ENCODE measurements at regions not wholly inside any gene's neighbourhood (a gene's known extent, or its start where the extent isn't known, plus 50 kb on each side); places are given as distances from the start of the nearest gene placed in this dataset.

GRCh38 chr12:39040275-39040674 is 134.9 kb upstream of the CPNE8 start:
- H3K4me3 ChIP-seq = no peak overlapping the region
- ChIA-PET CTCF (no interaction called here), POLR2A (ENCODE audit: unreplicated experiment) (no interaction called here)
- DNase-seq = no peak
- intact Hi-C loops (cut with micrococcal nuclease; ENCODE audit: unreplicated experiment) = no loop called here
- H3F3A ChIP-seq (ENCODE audit: insufficient read depth, low read depth) = no peaks in the 10 kb centered on the region
- no peaks in the 10 kb centered on the region for H3K9me3 ChIP-seq (ENCODE audit: insufficient read depth, low read depth)
- no TSS peak for BruUV-seq (replicated peaks)
- H2AFZ ChIP-seq = no peak overlapping the region
- no peaks in the 10 kb centered on the region for H3K79me2 ChIP-seq (ENCODE audit: low read depth)
- H3K36me3 ChIP-seq (ENCODE audit: low read depth) = no peaks in the 10 kb centered on the region
- no peaks in the 10 kb centered on the region for H3K4me1 ChIP-seq (replicated peaks; ENCODE audit: insufficient read depth)
- H3K4me2 ChIP-seq = no peak overlapping the region
- no peaks in the 10 kb centered on the region for H4K20me1 ChIP-seq (ENCODE audit: insufficient read depth)
- H3K9me2 ChIP-seq (ENCODE audit: insufficient read depth) = no peaks in the 10 kb centered on the region
- TF ChIP-seq CTCF (conservative IDR thresholded peaks at IDR 0.05) = no peak
- no peak for TF ChIP-seq EZH2 (IDR thresholded peaks at IDR 0.05; ENCODE audit: low read depth)
- H3K27me3 ChIP-seq (ENCODE audit: insufficient read depth, low read depth) = no peaks in the 10 kb centered on the region
- no peak overlapping the region for H3K27ac ChIP-seq

- no peak for DNase-seq
- no peak overlapping the region for H3K4me2 ChIP-seq
- H3K4me1 ChIP-seq (replicated peaks; ENCODE audit: insufficient read depth) = no peaks in the 10 kb centered on the region
- intact Hi-C loops (cut with micrococcal nuclease; ENCODE audit: unreplicated experiment) = no loop called here
- no peaks in the 10 kb centered on the region for H3K9me2 ChIP-seq (ENCODE audit: insufficient read depth)
- CTCF ChIA-PET = no interaction called here
- no peak overlapping the region for H3K4me3 ChIP-seq
- BruUV-seq (replicated peaks) = no TSS peak
- H3K79me2 ChIP-seq (ENCODE audit: low read depth) = no peaks in the 10 kb centered on the region
- TF ChIP-seq CTCF (conservative IDR thresholded peaks at IDR 0.05) (no peak), EZH2 (IDR thresholded peaks at IDR 0.05; ENCODE audit: low read depth) (no peak)
- H2AFZ ChIP-seq = no peak overlapping the region
- H4K20me1 ChIP-seq (ENCODE audit: insufficient read depth) = no peaks in the 10 kb centered on the region
- H3K27ac ChIP-seq = no peak overlapping the region
- no peaks in the 10 kb centered on the region for H3F3A ChIP-seq (ENCODE audit: insufficient read depth, low read depth)
- H3K27me3 ChIP-seq (ENCODE audit: insufficient read depth, low read depth) = no peaks in the 10 kb centered on the region
- no peaks in the 10 kb centered on the region for H3K36me3 ChIP-seq (ENCODE audit: low read depth)
- POLR2A ChIA-PET (ENCODE audit: unreplicated experiment) = no interaction called here
- no peaks in the 10 kb centered on the region for H3K9me3 ChIP-seq (ENCODE audit: insufficient read depth, low read depth)
Measured at GRCh38 chr12:39037115-39037514, 131.7 kb upstream of the CPNE8 start.

- H3F3A ChIP-seq (ENCODE audit: insufficient read depth, low read depth) = no peaks in the 10 kb centered on the region
- no peaks in the 10 kb centered on the region for H3K36me3 ChIP-seq (ENCODE audit: low read depth)
- no peak overlapping the region for H2AFZ ChIP-seq
- no peaks in the 10 kb centered on the region for H3K9me2 ChIP-seq (ENCODE audit: insufficient read depth)
- intact Hi-C loops (cut with micrococcal nuclease; ENCODE audit: unreplicated experiment) = no loop called here
- no peaks in the 10 kb centered on the region for H3K27me3 ChIP-seq (ENCODE audit: insufficient read depth, low read depth)
- CTCF ChIA-PET = no interaction called here
- H3K4me2 ChIP-seq = no peak overlapping the region
- no peaks in the 10 kb centered on the region for H4K20me1 ChIP-seq (ENCODE audit: insufficient read depth)
- TF ChIP-seq CTCF (conservative IDR thresholded peaks at IDR 0.05) (no peak), EZH2 (IDR thresholded peaks at IDR 0.05; ENCODE audit: low read depth) (no peak)
- H3K27ac ChIP-seq = no peak overlapping the region
- no peaks in the 10 kb centered on the region for H3K79me2 ChIP-seq (ENCODE audit: low read depth)
- no peak for DNase-seq
- BruUV-seq (replicated peaks) = no TSS peak
- POLR2A ChIA-PET (ENCODE audit: unreplicated experiment) = no interaction called here
- no peaks in the 10 kb centered on the region for H3K4me1 ChIP-seq (replicated peaks; ENCODE audit: insufficient read depth)
- H3K9me3 ChIP-seq (ENCODE audit: insufficient read depth, low read depth) = no peaks in the 10 kb centered on the region
- H3K4me3 ChIP-seq = no peak overlapping the region
Measured at GRCh38 chr12:39036105-39036504, 130.7 kb upstream of the CPNE8 start.
